ENCODE measurements at regions not wholly inside any gene's neighbourhood (a gene's known extent, or its start where the extent isn't known, plus 50 kb on each side); places are given as distances from the start of the nearest gene placed in this dataset.
A peak's percentile ranks its signal among the peaks of the same experiment; 100 is the strongest.

DNA sequence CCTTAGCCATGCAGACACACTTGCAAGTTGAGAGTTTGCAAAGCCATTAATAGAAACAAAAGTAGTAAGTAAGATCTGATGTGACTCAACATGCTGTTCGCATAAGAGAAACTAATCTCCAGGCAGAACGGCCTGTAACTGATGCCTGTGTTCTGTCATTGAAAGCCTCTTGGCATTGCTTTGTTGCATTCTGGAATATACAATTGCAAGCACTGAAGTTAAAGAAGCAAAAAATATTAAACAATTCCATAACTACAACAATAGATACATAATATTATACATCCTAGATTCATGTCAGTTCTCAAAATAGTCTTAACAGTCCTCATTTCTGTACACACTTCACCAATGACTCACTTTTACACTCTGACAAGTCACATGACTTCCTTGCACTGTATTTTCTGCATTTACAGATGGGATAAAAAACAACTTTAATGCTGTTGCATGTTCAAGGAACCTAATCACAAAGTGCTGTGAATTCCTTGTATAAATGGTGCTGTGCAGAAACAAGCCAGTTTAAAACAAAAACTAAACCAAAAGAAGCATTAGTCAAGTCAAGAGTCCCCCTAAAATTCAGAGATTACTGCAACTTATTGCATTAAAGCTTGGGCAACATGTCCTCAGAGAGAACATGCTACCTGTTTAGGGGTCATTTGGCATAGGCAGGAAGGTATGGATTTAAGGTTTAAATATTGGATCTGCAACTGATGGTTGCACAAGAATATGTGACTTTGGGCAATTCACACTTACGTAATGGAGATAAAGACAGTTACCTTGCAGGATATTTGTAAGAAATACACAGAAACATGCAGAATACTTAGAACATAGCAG is 79.5 kb upstream of the SERP2 start:
- 14 to 53% methylated on average over 3 of the region's 3 CpGs for WGBS, 2 donors (ENCODE audit: low coverage in 1 of 2)
- no peaks in the 10 kb centered on the region for H3K27me3 ChIP-seq
- H3K4me1 ChIP-seq: peaks cover 0 to 28% (median 7%) of the 10 kb centered on the region in 3 donors
- TF ChIP-seq POLR2AphosphoS5 (IDR thresholded peaks at IDR 0.05) (peak; percentile 76), EP300 (IDR thresholded peaks at IDR 0.05) (no peak)
- no peaks in the 10 kb centered on the region for H3K9me3 ChIP-seq
- no peak overlapping the region for H3K4me3 ChIP-seq
- H3K36me3 ChIP-seq: no peaks in the 10 kb centered on the region
- ATAC-seq: peak; percentile 39
- peak overlapping the region; percentile 57 to 78 (median 66) for H3K27ac ChIP-seq

DNA sequence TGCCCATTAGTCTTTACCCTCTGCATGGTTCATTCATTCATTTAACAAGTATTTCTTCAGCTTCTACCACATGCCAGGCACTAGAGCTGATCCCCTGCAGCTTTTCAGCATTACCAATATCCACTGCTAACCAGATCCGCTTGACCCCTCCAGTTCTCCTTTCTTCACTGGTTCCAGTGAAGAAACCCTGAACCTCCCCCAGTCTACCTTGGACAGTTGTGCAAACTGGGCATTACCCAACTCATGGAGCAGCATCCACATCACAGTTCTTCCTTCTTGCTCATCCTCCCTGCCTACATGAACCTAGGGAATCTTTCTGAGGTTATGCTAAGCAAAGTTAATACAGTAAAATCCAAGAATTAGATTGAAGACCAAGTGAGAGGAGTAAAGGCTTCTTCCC is 78.7 kb upstream of the SERP2 start:
- peak overlapping the region in 2 of 4 donors; percentile 57 to 78 for H3K27ac ChIP-seq
- no peaks in the 10 kb centered on the region for H3K36me3 ChIP-seq
- H3K9me3 ChIP-seq: no peaks in the 10 kb centered on the region
- WGBS, 2 donors (ENCODE audit: low coverage in 1 of 2): 83 to 100% methylated on average over 1 of the region's 1 CpG
- peaks cover 0 to 27% (median 7%) of the 10 kb centered on the region in 3 donors for H3K4me1 ChIP-seq
- no peak overlapping the region for H3K4me3 ChIP-seq
- TF ChIP-seq, protein P1, sequence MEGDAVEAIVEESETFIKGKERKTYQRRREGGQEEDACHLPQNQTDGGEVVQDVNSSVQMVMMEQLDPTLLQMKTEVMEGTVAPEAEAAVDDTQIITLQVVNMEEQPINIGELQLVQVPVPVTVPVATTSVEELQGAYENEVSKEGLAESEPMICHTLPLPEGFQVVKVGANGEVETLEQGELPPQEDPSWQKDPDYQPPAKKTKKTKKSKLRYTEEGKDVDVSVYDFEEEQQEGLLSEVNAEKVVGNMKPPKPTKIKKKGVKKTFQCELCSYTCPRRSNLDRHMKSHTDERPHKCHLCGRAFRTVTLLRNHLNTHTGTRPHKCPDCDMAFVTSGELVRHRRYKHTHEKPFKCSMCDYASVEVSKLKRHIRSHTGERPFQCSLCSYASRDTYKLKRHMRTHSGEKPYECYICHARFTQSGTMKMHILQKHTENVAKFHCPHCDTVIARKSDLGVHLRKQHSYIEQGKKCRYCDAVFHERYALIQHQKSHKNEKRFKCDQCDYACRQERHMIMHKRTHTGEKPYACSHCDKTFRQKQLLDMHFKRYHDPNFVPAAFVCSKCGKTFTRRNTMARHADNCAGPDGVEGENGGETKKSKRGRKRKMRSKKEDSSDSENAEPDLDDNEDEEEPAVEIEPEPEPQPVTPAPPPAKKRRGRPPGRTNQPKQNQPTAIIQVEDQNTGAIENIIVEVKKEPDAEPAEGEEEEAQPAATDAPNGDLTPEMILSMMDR (IDR thresholded peaks at IDR 0.05): no peak
- TF ChIP-seq EP300 (IDR thresholded peaks at IDR 0.05) (no peak), POLR2AphosphoS5 (IDR thresholded peaks at IDR 0.05) (no peak), POLR2A (IDR thresholded peaks at IDR 0.05) (no peak)
- no peaks in the 10 kb centered on the region for H3K27me3 ChIP-seq
- ATAC-seq: no peak

DNA sequence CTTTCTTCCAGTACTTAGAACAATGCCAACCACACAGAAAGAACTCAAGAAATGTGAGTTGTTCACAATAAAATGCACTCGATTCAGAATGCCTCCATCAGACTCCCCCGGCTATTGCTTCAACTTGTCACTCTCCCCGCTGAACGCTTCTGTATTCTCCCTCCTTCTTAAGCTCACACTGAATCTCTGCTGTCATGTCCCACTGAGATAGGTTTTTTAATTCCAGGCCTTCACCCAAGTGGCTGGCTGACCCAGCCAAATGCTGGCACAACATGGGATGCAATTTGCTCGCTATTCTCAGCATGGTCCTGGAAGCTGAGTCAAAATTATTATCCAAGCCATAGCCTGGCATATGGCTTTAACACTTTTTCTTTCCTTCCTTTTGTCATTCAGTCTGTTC is 76.8 kb upstream of the SERP2 start:
- no peak for ATAC-seq
- Histone ChIP-seq H3K27ac (peak overlapping the region in 1 of 4 donors; percentile 21), H3K4me1 (peaks cover 5 to 47% (median 20%) of the 10 kb centered on the region in 3 donors), H3K27me3 (no peaks in the 10 kb centered on the region), H3K4me3 (no peak overlapping the region), H3K36me3 (no peaks in the 10 kb centered on the region), H3K9me3 (no peaks in the 10 kb centered on the region)
- 74 to 80% methylated on average over 1 to 5 of the region's 5 CpGs for WGBS, 2 donors (ENCODE audit: low coverage in 1 of 2)
- TF ChIP-seq EP300 (IDR thresholded peaks at IDR 0.05): no peak
- TF ChIP-seq, protein P1 (IDR thresholded peaks at IDR 0.05): no peak
- no peak for TF ChIP-seq POLR2AphosphoS5 (IDR thresholded peaks at IDR 0.05)
- no peak for TF ChIP-seq POLR2A (IDR thresholded peaks at IDR 0.05)

DNA sequence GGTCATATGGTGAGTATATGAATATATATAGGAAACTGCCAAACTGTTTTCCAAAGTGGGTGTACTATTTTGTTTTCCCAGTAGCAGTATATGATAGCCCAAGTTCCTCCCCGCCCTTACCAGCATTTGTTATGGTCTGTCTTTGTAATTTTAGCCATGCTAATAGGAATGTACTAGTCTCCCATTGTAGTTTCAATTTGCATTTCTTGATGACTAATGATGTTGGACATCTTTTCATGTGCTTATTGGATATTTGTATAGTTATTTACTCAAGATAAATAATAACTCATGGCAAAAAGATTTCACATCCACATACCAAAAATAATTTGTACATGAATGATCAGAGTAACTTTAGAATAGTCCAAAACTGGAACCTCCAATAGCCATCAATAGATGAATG is 75.3 kb upstream of the SERP2 start:
- no peak for ATAC-seq
- no peaks in the 10 kb centered on the region for H3K36me3 ChIP-seq
- H3K4me3 ChIP-seq: no peak overlapping the region
- WGBS, 2 donors (ENCODE audit: low coverage in 1 of 2): 91 to 93% methylated on average over 1 of the region's 1 CpG
- H3K9me3 ChIP-seq: no peaks in the 10 kb centered on the region
- H3K27ac ChIP-seq: no peak overlapping the region
- H3K4me1 ChIP-seq: peaks cover 5 to 52% (median 30%) of the 10 kb centered on the region in 3 donors
- no peaks in the 10 kb centered on the region for H3K27me3 ChIP-seq
- no peak for TF ChIP-seq POLR2AphosphoS5 (IDR thresholded peaks at IDR 0.05)

DNA sequence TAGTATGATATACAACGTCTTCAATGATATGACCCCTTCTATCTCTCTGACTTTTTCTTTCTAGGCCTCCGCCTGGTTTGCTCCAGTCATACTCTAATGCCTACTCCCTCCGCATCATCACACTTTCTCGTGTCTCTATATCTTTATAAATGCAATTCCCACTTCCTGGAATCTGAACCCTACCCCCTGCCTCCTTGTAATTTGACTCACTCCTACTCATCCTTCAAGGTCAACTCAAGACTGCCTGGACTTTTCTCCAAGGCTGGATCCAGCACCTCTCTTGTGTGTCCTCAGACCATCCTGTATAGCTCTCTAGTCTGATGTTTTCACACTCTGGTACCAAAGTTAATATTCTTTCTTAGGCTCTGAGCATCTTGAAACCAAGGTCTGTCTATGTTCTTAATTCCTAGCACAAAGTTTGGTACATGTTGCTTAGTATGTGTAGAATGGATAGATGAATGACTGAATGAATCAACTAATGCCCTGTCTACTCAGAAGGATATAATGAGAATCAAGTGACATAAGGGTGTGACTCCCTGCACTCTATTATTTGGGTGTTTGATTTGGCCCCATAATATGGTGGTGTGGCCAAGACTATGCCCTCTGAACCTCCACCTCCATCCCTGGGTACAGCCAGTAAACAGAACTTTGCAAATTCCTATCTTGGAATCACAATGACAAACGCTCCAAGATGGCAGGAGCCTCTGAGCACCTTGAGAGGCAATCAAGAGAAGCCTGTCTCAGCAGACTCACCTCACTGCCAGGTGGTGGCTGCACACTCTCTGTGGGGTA is 74.3 kb upstream of the SERP2 start:
- Histone ChIP-seq H3K4me3 (no peak overlapping the region), H3K27me3 (no peaks in the 10 kb centered on the region), H3K36me3 (no peaks in the 10 kb centered on the region), H3K9me3 (no peaks in the 10 kb centered on the region), H3K27ac (no peak overlapping the region), H3K4me1 (peaks cover 14 to 52% (median 23%) of the 10 kb centered on the region in 3 donors)
- ATAC-seq: no peak
- 79 to 87% methylated on average over 4 to 5 of the region's 5 CpGs for WGBS, 2 donors (ENCODE audit: low coverage in 1 of 2)
- TF ChIP-seq POLR2A (IDR thresholded peaks at IDR 0.05) (no peak), EP300 (IDR thresholded peaks at IDR 0.05) (no peak), POLR2AphosphoS5 (IDR thresholded peaks at IDR 0.05) (no peak)
- TF ChIP-seq, protein P1 (IDR thresholded peaks at IDR 0.05): no peak
